Astrocyte (in vitro differentiated cells and primary cell): ENCODE measurements at regions not wholly inside any gene's neighbourhood (a gene's known extent, or its start where the extent isn't known, plus 50 kb on each side); places are given as distances from the start of the nearest gene placed in this dataset.

Experiments used
- DNase-seq: peaks from one replicate; pipeline ENCODE4 v3.0.0-alpha.2; 2010; ENCODE audit warnings: low read depth
- FAIRE-seq: peaks from 2 replicates; lab custom pipeline; 2011; peaks lifted over from hg19 to GRCh38; lab: Jason Lieb, UNC
- H2AFZ ChIP-seq: 2 replicates; pipeline ENCODE4 v1.6.0; 2012; ENCODE audit warnings: low read depth, low read length, inconsistent platforms
- H3K27ac ChIP-seq: 2 replicates; pipeline ENCODE4 v1.5.1; 2011; ENCODE audit warnings: low read depth, low read length, inconsistent platforms
- H3K27me3 ChIP-seq: 2 replicates; pipeline ENCODE4 v1.6.0; 2011; ENCODE audit warnings: low read length, inconsistent platforms; ENCODE audit not compliant: insufficient read depth
- H3K36me3 ChIP-seq: 2 replicates; pipeline ENCODE4 v1.5.1; 2011; ENCODE audit warnings: low read length, inconsistent platforms; ENCODE audit not compliant: insufficient read depth
- H3K4me1 ChIP-seq: 2 replicates; pipeline ENCODE4 v1.5.1; 2011; ENCODE audit warnings: low read length, inconsistent platforms; ENCODE audit not compliant: insufficient read depth
- H3K4me2 ChIP-seq: 2 replicates; pipeline ENCODE4 v1.6.0; 2012; ENCODE audit warnings: low read length, inconsistent platforms
- H3K4me3 ChIP-seq: 2 replicates; pipeline ENCODE4 v1.5.1; 2011; ENCODE audit warnings: low read depth, mild to moderate bottlenecking, low read length, inconsistent platforms; ENCODE audit not compliant: insufficient read depth
- H3K79me2 ChIP-seq: 2 replicates; pipeline ENCODE4 v1.6.0; 2012; ENCODE audit warnings: mild to moderate bottlenecking, low read length, inconsistent platforms; ENCODE audit not compliant: insufficient read depth
- H3K9ac ChIP-seq: 2 replicates; pipeline ENCODE4 v1.6.0; 2012; ENCODE audit warnings: mild to moderate bottlenecking, low read length, inconsistent platforms
- H3K9me3 ChIP-seq: 2 replicates; pipeline ENCODE4 v1.5.1; 2012; ENCODE audit warnings: low read depth, mild to moderate bottlenecking, low read length, inconsistent platforms; ENCODE audit not compliant: insufficient read depth
- H4K20me1 ChIP-seq: 2 replicates; pipeline ENCODE4 v1.6.0; 2012; ENCODE audit warnings: low read length, inconsistent platforms; ENCODE audit not compliant: insufficient read depth
- H3K27ac Mint-ChIP-seq: one replicate; pipeline ENCODE4 v1.8.0; 2021; ENCODE audit warnings: mild to moderate bottlenecking, mixed read lengths; ENCODE audit not compliant: unreplicated experiment
- H3K27me3 Mint-ChIP-seq: one replicate; pipeline ENCODE4 v1.8.0; 2021; ENCODE audit warnings: low read depth, mixed read lengths; ENCODE audit not compliant: unreplicated experiment
- H3K36me3 Mint-ChIP-seq: one replicate; pipeline ENCODE4 v1.8.0; 2021; ENCODE audit warnings: low read depth, mixed read lengths; ENCODE audit not compliant: unreplicated experiment
- H3K4me1 Mint-ChIP-seq: one replicate; pipeline ENCODE4 v1.8.0; 2021; ENCODE audit warnings: low read depth, mixed read lengths; ENCODE audit not compliant: unreplicated experiment
- H3K4me3 Mint-ChIP-seq: one replicate; pipeline ENCODE4 v1.8.0; 2021; ENCODE audit warnings: mild to moderate bottlenecking, moderate library complexity, mixed read lengths; ENCODE audit not compliant: unreplicated experiment
- H3K9me3 Mint-ChIP-seq: one replicate; pipeline ENCODE4 v1.8.0; 2021; ENCODE audit warnings: mild to moderate bottlenecking, mixed read lengths; ENCODE audit not compliant: unreplicated experiment
- CTCF ChIP-seq: IDR thresholded peaks from 2 replicates; pipeline ENCODE4 v1.5.1; 2011; ENCODE audit warnings: low read depth, mild to moderate bottlenecking, inconsistent platforms, low read length, moderate library complexity; ENCODE audit not compliant: insufficient read depth
- EZH2 ChIP-seq: IDR thresholded peaks from 2 replicates; pipeline ENCODE4 v1.6.1; 2012; ENCODE audit warnings: mild to moderate bottlenecking, low read length, inconsistent platforms; ENCODE audit not compliant: insufficient read depth

GRCh38 chr7:41135511-41135910 is 567.4 kb downstream of the INHBA start:
- Mint-ChIP-seq H3K27me3 (peaks cover 6% of the 10 kb centered on the region), H3K4me1 (peaks cover 15% of the 10 kb centered on the region), H3K36me3 (no peaks in the 10 kb centered on the region), H3K4me3 (no peak overlapping the region), H3K27ac (no peak overlapping the region), H3K9me3 (peaks cover 3% of the 10 kb centered on the region)
- no peak for DNase-seq
- Histone ChIP-seq H3K4me1 (peaks cover 8% of the 10 kb centered on the region), H4K20me1 (no peaks in the 10 kb centered on the region), H3K4me3 (no peak overlapping the region), H3K79me2 (no peaks in the 10 kb centered on the region), H3K9ac (no peak overlapping the region), H3K9me3 (no peaks in the 10 kb centered on the region), H3K36me3 (no peaks in the 10 kb centered on the region), H3K4me2 (no peak overlapping the region), H3K27me3 (no peaks in the 10 kb centered on the region), H3K27ac (no peak overlapping the region), H2AFZ (no peak overlapping the region)
- TF ChIP-seq CTCF (no peak), EZH2 (no peak)
- no peak for FAIRE-seq

GRCh38 chr7:41134300-41135255 is 568.3 kb downstream of the INHBA start:
- no peaks in the 10 kb centered on the region for H3K79me2 ChIP-seq

More at GRCh38 chr7:41134300-41135255, 568.3 kb downstream of the INHBA start:
- Mint-ChIP-seq H3K27ac (peak overlapping the region; percentile 77), H3K4me1 (peaks cover 15% of the 10 kb centered on the region), H3K4me3 (no peak overlapping the region), H3K27me3 (peaks cover 6% of the 10 kb centered on the region), H3K36me3 (no peaks in the 10 kb centered on the region), H3K9me3 (peaks cover 3% of the 10 kb centered on the region)
- H3K4me2 ChIP-seq = peak overlapping the region; percentile 11
- H2AFZ ChIP-seq = no peak overlapping the region
- no peak overlapping the region for H3K4me3 ChIP-seq
- H3K27me3 ChIP-seq = no peaks in the 10 kb centered on the region
- TF ChIP-seq EZH2 = no peak
- no peak for TF ChIP-seq CTCF
- H3K27ac ChIP-seq = no peak overlapping the region
- no peak overlapping the region for H3K9ac ChIP-seq
- H3K4me1 ChIP-seq = peaks cover 8% of the 10 kb centered on the region
- no peaks in the 10 kb centered on the region for H3K36me3 ChIP-seq
- DNase-seq (peak; percentile 51), FAIRE-seq (peak; percentile 43)
- H4K20me1 ChIP-seq = no peaks in the 10 kb centered on the region
- no peaks in the 10 kb centered on the region for H3K9me3 ChIP-seq
